OCI-LY1 (cell line): ENCODE measurements at regions not wholly inside any gene's neighbourhood (a gene's known extent, or its start where the extent isn't known, plus 50 kb on each side); places are given as distances from the start of the nearest gene placed in this dataset.

Source experiments
- H2AFZ ChIP-seq: fragments of 200-600 bp; sonication (generic), shearing (Covaris generic); 2 replicates; pipeline ENCODE4 v1.6.0; 2014; ENCODE audit warnings: antibody characterized with exemption, mild to moderate bottlenecking, low read length
- H3F3A ChIP-seq: fragments of 200-600 bp; sonication (generic), shearing (Covaris generic); 2 replicates; pipeline ENCODE4 v1.6.0; 2014; ENCODE audit warnings: mild to moderate bottlenecking, antibody characterized with exemption, low read length, moderate library complexity; ENCODE audit not compliant: insufficient read depth
- H3K27ac ChIP-seq: fragments of 200-600 bp; sonication (generic); 2 replicates; pipeline ENCODE4 v1.5.1; 2014; ENCODE audit warnings: low read length, mixed run types, mild to moderate bottlenecking, low read depth; ENCODE audit not compliant: poor library complexity, severe bottlenecking
- H3K27me3 ChIP-seq: fragments of 200-600 bp; sonication (generic); 2 replicates; pipeline ENCODE4 v1.6.0; 2014; ENCODE audit warnings: antibody characterized with exemption, mild to moderate bottlenecking, low read length, moderate library complexity; ENCODE audit not compliant: insufficient read depth
- H3K36me3 ChIP-seq: fragments of 200-600 bp; sonication (generic); 2 replicates; pipeline ENCODE4 v1.6.1; 2014; ENCODE audit warnings: mild to moderate bottlenecking, antibody characterized with exemption, low read length, moderate library complexity, mixed read lengths; ENCODE audit not compliant: insufficient read depth
- H3K4me1 ChIP-seq: fragments of 200-600 bp; sonication (generic); 2 replicates; pipeline ENCODE4 v1.5.1; 2014; ENCODE audit warnings: mild to moderate bottlenecking, low read length, moderate library complexity; ENCODE audit not compliant: insufficient read depth, severe bottlenecking
- H3K4me2 ChIP-seq: fragments of 200-600 bp; sonication (generic), shearing (Covaris generic); 2 replicates; pipeline ENCODE4 v1.6.1; 2014; ENCODE audit warnings: low read length
- H3K4me3 ChIP-seq: fragments of 200-600 bp; sonication (generic); 2 replicates; pipeline ENCODE4 v1.5.1; 2014; ENCODE audit warnings: low read length, low read depth, mild to moderate bottlenecking, mixed read lengths; ENCODE audit not compliant: poor library complexity, severe bottlenecking
- H3K79me2 ChIP-seq: fragments of 200-600 bp; shearing (Covaris generic); 2 replicates; pipeline ENCODE4 v1.6.1; 2016; ENCODE audit warnings: mixed run types, low read length, mixed read lengths; ENCODE audit not compliant: insufficient read depth
- H3K9ac ChIP-seq: fragments of 200-600 bp; sonication (generic), shearing (Covaris generic); 2 replicates; pipeline ENCODE4 v1.6.1; 2014; ENCODE audit warnings: mild to moderate bottlenecking, low read length, mixed read lengths
- H3K9me2 ChIP-seq: fragments of 200-600 bp; sonication (generic), shearing (Covaris generic); 2 replicates; pipeline ENCODE4 v1.6.1; 2014; ENCODE audit warnings: low read depth, mild to moderate bottlenecking, low read length, mixed read lengths
- H3K9me3 ChIP-seq: fragments of 200-600 bp; shearing (Covaris generic); 2 replicates; pipeline ENCODE4 v1.6.1; 2014; ENCODE audit warnings: low read length, mixed read lengths
- H4K20me1 ChIP-seq: fragments of 200-600 bp; sonication (generic), shearing (Covaris generic); 2 replicates; pipeline ENCODE4 v1.6.0; 2016; ENCODE audit warnings: mild to moderate bottlenecking, low read length; ENCODE audit not compliant: insufficient read depth
- EZH2 ChIP-seq: fragments of 200-600 bp; sonication (generic), shearing (Covaris generic); IDR thresholded peaks from 2 replicates; pipeline ENCODE4 v1.8.0; 2017; ENCODE audit warnings: borderline replicate concordance, mixed run types, mild to moderate bottlenecking, antibody characterized with exemption, low read length, moderate library complexity, mixed read lengths
- TF ChIP-seq, protein P1 (sequence below): fragments of 200-600 bp; sonication (generic), shearing (Covaris generic); IDR thresholded peaks from 2 replicates; pipeline ENCODE4 v1.5.1; 2017; ENCODE audit warnings: mild to moderate bottlenecking, antibody characterized with exemption, low read length, moderate library complexity, mixed read lengths

DNA sequence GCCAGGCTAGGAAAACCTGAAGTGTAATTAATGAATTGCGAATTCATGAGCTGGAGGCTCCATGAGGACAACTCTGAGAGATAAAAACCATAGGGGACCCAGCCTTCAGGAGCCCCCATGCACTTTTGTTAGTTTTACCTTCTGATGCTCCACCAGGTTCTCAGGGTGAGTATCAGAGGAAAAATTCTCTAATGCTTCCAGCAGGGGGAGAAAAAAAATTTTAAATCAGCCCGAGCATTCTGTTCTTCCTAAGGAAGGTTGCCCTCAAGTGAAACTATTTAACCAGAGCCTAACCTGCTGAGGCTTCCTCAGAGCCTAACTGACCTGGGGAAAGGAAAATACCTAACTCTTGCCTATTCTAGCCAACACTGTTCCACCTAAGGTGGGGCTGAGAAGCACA lies 552.6 kb downstream of the PPARGC1A start:
- H3F3A ChIP-seq = no peaks in the 10 kb centered on the region
- no peak overlapping the region for H3K4me2 ChIP-seq
- no peak overlapping the region for H3K9ac ChIP-seq
- H4K20me1 ChIP-seq = no peaks in the 10 kb centered on the region
- no peak overlapping the region for H3K27ac ChIP-seq
- H3K27me3 ChIP-seq = no peaks in the 10 kb centered on the region
- H3K36me3 ChIP-seq = no peaks in the 10 kb centered on the region
- H3K79me2 ChIP-seq = no peaks in the 10 kb centered on the region
- no peaks in the 10 kb centered on the region for H3K4me1 ChIP-seq
- no peak overlapping the region for H3K4me3 ChIP-seq
- H3K9me2 ChIP-seq = no peaks in the 10 kb centered on the region
- H2AFZ ChIP-seq = no peak overlapping the region
- TF ChIP-seq EZH2 = no peak
- TF ChIP-seq, protein P1, sequence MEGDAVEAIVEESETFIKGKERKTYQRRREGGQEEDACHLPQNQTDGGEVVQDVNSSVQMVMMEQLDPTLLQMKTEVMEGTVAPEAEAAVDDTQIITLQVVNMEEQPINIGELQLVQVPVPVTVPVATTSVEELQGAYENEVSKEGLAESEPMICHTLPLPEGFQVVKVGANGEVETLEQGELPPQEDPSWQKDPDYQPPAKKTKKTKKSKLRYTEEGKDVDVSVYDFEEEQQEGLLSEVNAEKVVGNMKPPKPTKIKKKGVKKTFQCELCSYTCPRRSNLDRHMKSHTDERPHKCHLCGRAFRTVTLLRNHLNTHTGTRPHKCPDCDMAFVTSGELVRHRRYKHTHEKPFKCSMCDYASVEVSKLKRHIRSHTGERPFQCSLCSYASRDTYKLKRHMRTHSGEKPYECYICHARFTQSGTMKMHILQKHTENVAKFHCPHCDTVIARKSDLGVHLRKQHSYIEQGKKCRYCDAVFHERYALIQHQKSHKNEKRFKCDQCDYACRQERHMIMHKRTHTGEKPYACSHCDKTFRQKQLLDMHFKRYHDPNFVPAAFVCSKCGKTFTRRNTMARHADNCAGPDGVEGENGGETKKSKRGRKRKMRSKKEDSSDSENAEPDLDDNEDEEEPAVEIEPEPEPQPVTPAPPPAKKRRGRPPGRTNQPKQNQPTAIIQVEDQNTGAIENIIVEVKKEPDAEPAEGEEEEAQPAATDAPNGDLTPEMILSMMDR = no peak
- H3K9me3 ChIP-seq = no peaks in the 10 kb centered on the region

DNA sequence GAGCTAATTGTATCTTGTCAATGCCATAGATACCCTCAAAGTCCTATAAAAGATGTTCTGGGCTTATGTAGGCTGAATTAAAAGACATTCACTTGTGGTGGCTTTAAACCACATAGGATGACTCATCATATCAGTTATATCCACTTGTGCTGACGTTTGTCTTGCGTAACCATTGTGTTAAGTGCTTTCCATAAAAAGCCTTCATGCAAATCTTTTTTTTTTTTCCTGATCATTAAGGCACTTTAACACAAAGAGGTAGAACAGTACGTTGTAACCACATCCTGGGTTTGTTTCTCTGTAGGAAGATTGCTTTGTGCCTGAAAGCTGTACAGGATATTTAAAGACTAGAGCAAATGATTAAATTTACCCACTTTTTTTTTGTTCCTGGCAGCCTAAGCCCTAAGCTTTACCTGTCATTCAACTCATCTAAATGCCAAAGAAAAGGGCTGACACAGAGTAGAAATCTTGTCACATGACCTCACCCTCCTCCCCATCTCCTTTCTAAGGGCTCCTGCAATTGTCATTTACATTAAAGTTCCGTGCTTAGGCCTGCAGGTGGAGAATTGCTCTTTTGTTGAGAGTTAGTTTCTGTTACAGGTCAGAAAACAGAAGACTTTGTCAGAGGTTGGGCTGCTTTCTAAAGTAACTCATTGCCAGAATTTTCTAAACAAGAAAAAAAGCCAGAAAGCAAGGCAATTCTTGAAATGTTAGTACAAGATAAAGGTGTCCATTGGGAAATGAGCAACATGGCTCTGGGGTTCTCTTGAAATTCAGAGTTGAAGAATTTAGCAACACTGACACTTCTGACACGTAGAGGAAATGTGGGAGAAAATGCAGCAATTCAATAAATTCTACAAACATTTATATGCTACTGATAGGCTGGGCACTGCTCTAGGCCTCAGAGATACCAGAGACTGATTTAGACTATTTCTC lies 555.6 kb downstream of the PPARGC1A start:
- Histone ChIP-seq H3K79me2 (no peaks in the 10 kb centered on the region), H3K9me3 (no peaks in the 10 kb centered on the region), H3K27ac (no peak overlapping the region), H3K27me3 (no peaks in the 10 kb centered on the region), H2AFZ (no peak overlapping the region), H3K4me3 (no peak overlapping the region), H3K4me1 (no peaks in the 10 kb centered on the region), H4K20me1 (no peaks in the 10 kb centered on the region), H3K9me2 (no peaks in the 10 kb centered on the region), H3K9ac (no peak overlapping the region), H3K4me2 (no peak overlapping the region), H3F3A (no peaks in the 10 kb centered on the region), H3K36me3 (no peaks in the 10 kb centered on the region)
- no peak for TF ChIP-seq EZH2
- TF ChIP-seq, protein P1 = no peak

DNA sequence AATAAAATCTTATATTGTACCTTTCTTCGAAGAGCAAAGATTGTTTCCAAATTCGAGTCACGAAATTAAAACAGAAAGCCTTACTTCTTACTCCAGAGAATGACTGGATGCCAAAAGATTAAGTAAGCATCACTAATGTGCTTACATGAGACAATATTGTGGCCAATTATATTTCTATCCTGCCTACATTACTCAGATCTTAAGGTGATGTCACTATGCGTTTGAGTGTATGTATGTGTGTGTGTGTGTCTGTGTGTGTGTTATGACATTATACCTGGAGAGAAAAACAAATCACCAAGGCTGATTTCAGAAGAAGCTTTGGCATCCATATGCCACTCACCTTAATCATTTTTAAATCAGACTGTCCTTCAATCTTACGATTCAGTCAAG lies 556.3 kb downstream of the PPARGC1A start:
- Histone ChIP-seq H3K9ac (no peak overlapping the region), H3F3A (no peaks in the 10 kb centered on the region), H3K79me2 (no peaks in the 10 kb centered on the region), H3K36me3 (no peaks in the 10 kb centered on the region), H3K9me3 (no peaks in the 10 kb centered on the region), H4K20me1 (no peaks in the 10 kb centered on the region), H2AFZ (no peak overlapping the region), H3K27me3 (no peaks in the 10 kb centered on the region), H3K4me2 (no peak overlapping the region), H3K9me2 (no peaks in the 10 kb centered on the region), H3K27ac (no peak overlapping the region), H3K4me1 (no peaks in the 10 kb centered on the region), H3K4me3 (no peak overlapping the region)
- TF ChIP-seq EZH2 = no peak
- TF ChIP-seq, protein P1 = no peak
